GM12864 (cell line): ENCODE measurements at regions not wholly inside any gene's neighbourhood (a gene's known extent, or its start where the extent isn't known, plus 50 kb on each side); places are given as distances from the start of the nearest gene placed in this dataset.

Source experiments
- DNase-seq: peaks from one replicate; pipeline ENCODE4 v3.0.0-alpha.2; 2011; ENCODE audit warnings: low read depth
- H3K4me3 ChIP-seq: 2 replicates; pipeline ENCODE4 v1.5.1; 2011; ENCODE audit warnings: mild to moderate bottlenecking, low read depth, low read length, control low read depth
- TF ChIP-seq, protein P1 (sequence below): IDR thresholded peaks from 2 replicates; pipeline ENCODE4 v1.5.1; 2011; ENCODE audit warnings: low read depth, mild to moderate bottlenecking, moderate library complexity, low read length, control low read depth, inconsistent platforms; ENCODE audit errors: missing control alignments

DNA sequence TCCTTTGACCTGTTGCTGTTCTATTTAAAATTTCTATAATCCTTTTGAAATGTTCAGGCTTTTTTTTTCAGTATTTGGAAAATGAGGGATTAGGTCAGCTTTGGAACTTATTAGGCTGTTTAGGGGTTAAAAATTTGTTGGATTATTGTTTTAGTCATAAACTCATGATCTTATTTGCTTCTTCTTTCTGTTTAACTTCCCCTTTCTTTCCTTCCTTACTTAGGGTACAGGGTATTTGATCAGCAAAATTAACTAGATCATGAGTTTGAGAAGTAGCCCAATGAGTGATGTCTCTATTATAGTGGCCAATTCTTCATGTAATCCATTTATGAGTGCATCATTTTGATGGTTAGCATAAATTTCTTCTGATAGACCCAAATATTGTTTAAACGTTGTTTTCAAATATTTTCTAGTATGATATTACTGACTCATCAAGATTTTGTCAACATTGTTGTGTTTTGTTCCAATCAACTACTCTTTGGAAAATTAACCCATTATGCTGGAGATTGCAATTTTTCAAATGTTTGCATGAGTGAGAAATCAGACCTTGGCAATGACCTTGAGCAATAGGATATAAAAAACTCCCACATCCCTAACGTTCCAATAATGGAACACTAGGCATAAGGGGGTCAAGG is 94.4 kb downstream of the OTOR start:
- TF ChIP-seq, protein P1, sequence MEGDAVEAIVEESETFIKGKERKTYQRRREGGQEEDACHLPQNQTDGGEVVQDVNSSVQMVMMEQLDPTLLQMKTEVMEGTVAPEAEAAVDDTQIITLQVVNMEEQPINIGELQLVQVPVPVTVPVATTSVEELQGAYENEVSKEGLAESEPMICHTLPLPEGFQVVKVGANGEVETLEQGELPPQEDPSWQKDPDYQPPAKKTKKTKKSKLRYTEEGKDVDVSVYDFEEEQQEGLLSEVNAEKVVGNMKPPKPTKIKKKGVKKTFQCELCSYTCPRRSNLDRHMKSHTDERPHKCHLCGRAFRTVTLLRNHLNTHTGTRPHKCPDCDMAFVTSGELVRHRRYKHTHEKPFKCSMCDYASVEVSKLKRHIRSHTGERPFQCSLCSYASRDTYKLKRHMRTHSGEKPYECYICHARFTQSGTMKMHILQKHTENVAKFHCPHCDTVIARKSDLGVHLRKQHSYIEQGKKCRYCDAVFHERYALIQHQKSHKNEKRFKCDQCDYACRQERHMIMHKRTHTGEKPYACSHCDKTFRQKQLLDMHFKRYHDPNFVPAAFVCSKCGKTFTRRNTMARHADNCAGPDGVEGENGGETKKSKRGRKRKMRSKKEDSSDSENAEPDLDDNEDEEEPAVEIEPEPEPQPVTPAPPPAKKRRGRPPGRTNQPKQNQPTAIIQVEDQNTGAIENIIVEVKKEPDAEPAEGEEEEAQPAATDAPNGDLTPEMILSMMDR = no peak
- no peak overlapping the region for H3K4me3 ChIP-seq
- DNase-seq = no peak

DNA sequence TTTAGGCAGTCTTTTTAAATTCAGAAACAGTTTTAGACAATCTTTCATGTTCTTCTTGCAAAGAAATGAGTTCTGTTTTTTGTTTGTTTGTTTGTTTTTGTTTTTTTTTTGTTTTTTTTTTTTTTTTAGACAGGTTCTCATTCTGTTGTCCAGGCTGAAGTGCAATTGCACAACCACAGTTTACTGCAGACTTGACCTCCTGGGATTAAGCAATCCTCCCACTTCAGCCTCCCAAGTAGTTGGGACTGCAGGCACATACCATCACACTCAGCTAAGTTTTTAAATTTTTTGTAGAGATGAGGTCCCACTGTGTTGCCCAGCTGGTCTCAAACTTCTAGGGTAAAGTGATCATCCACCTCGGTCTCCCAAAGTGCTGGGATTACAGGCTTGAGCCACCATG is 96.2 kb downstream of the OTOR start:
- DNase-seq = no peak
- H3K4me3 ChIP-seq = no peak overlapping the region
- TF ChIP-seq, protein P1 = no peak

- TF ChIP-seq, protein P1 = no peak
- no peak for DNase-seq
- H3K4me3 ChIP-seq = no peak overlapping the region
These were observed 97.8 kb downstream of the OTOR start for GRCh38 chr20:16846006-16846405.

DNA sequence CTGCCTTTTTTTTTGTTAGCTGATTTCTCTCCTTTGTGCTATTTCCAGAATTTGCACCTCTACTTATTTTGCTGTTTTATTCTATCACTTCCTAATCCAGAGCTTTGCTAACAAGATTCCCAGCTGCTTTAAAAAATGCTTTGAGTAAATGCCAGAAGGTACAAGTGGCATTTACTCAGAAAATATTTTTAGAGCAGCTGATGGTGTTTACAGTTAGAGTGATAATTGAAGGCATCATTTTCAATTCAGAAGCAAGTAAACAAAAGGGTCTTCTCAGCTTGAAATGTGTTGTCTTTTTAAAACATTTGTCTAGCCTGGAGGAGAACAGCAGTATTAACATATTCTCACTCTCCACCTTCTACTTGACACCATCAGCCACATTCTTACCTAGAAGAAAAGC is 99.9 kb downstream of the OTOR start:
- no peak for DNase-seq
- TF ChIP-seq, protein P1 = no peak
- no peak overlapping the region for H3K4me3 ChIP-seq

DNA sequence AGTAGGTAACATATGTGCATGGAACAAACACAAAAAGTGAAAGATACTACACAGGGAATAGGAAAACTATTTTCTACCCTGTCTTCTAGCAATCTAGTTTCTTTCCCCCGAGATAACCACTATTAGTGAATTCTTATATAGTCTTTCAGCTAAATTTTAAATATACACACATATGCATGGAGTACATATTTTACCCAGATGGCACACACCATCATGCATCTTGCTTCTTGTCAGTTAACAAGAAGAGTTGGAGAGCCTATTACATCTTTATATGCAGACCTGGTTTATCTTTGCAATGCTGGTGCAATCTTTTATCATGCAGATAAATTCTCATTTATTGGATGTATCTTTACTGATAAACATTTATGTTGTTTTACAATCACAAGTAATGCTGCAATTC is 100.4 kb downstream of the OTOR start:
- TF ChIP-seq, protein P1 = no peak

DNA sequence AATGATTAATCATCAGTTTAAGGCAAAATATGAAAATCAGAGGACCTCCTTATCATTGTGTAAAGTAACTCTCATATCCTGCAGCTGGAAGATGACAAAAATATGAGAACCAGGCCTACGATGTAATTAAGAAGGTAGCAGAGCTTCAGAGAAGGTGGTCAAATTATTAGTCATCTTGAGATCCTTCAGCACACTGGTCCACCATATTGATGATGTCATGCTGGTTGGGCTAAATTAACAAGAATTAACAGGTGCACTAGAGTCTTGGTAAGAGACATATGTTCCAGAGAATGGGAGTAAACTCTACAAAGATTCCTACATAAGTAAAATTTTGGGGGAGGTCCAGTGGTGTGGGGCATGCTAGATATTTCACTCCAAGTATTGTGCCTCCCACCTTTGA is 112.8 kb downstream of the OTOR start:
- no peak for DNase-seq
- H3K4me3 ChIP-seq = no peak overlapping the region
- TF ChIP-seq, protein P1 = no peak

More for the DNA sequence above, 100.4 kb downstream of the OTOR start:
- H3K4me3 ChIP-seq = no peak overlapping the region
- no peak for DNase-seq

DNA sequence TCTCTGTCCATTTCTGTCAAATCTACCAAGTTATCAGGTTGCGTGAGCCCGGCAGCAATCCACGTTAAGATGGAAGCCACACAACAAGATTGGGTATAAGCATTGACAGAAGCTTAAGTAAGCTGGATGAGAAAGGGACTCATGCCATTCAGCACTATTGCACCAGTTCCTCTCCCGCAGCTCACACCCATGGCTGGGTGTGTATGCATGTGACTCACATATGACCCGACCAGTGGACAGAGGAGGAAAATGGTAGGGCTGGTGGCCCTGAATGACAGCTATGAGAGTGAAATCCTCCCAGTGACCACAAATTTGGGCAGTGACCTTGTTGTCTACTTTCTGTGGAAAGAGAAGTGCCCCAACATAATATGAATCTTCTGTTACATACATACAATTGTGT is 113.5 kb downstream of the OTOR start:
- no peak overlapping the region for H3K4me3 ChIP-seq
- TF ChIP-seq, protein P1 = no peak
- no peak for DNase-seq
